Fibroblast of gingiva (primary cell): ENCODE measurements at regions not wholly inside any gene's neighbourhood (a gene's known extent, or its start where the extent isn't known, plus 50 kb on each side); places are given as distances from the start of the nearest gene placed in this dataset.
"Not testable (repeated sequence)": the region's sequence is repeated elsewhere in the genome, so short reads cannot be mapped to it uniquely, and the experiment has no call there.

Experiments
- DNase-seq: peaks from one replicate; pipeline ENCODE4 v3.0.0-alpha.2; 2011; ENCODE audit warnings: low read depth

GRCh38 chr6:939526-940252 is 246.8 kb upstream of the EXOC2 start:
- DNase-seq: no peak

DNA sequence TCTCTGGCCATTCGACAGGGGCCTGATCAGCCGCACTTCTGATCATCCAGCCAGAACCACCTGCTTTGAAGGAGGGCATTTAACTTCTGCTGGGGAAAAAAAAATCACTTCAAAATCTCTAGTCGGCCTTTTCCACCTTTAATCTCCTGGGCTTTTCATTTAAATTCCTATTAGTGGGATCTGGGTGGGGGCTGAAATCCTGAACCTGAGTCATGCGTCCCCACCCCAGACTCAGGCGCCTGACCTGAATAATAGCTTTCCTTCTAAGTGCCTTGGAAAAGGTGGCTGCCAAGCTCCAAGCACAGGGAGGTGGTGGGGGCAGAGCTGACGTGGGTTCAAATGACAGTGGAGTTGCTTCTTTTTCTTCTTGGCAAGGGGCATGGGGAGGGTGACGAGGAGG is 246.0 kb upstream of the EXOC2 start:
- DNase-seq: no peak

- DNase-seq: no peak
Measured at GRCh38 chr6:938271-938905, 245.4 kb upstream of the EXOC2 start.

GRCh38 chr6:935582-935981 is 242.6 kb upstream of the EXOC2 start:
- no peak for DNase-seq

GRCh38 chr6:934686-935085 is 241.7 kb upstream of the EXOC2 start:
- no peak for DNase-seq

DNA sequence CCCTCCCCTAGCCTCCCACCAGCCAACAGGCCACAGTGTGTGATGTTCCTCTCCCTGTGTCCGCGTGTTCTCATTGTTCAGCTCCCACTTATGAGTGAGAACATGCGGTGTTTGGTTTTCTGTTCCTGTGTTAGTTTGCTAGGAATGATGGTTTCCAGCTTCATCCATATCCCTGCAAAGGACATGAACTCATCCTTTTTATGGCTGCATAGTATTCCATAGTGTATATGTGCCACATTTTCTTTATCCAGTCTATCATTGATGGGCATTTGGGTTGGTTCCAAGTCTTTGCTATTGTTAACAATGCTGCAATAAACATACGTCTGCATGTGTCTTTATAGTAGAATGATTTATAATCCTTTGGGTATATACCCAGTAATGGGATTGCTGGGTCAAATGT is 239.0 kb upstream of the EXOC2 start:
- not testable (repeated sequence) for DNase-seq

DNA sequence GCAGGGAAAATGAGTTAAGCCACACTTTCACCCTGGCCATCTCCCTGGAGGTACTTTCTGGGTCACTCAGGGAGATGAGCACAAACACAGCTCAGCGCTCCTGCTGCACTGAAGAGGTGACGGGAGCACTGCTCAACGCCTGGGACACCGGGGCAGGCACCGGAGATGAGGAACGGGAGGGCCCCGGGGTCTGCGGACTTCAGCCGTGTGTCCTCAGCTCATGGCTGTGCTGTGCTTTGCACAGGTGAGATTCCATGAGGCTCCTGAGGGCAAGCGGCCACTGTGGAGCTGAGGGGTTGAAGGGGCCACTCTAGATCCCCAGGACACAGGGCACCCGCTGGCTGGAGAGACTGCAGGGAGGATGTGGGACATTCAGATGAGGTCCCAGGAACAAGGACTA is 234.2 kb upstream of the EXOC2 start:
- DNase-seq: no peak

DNA sequence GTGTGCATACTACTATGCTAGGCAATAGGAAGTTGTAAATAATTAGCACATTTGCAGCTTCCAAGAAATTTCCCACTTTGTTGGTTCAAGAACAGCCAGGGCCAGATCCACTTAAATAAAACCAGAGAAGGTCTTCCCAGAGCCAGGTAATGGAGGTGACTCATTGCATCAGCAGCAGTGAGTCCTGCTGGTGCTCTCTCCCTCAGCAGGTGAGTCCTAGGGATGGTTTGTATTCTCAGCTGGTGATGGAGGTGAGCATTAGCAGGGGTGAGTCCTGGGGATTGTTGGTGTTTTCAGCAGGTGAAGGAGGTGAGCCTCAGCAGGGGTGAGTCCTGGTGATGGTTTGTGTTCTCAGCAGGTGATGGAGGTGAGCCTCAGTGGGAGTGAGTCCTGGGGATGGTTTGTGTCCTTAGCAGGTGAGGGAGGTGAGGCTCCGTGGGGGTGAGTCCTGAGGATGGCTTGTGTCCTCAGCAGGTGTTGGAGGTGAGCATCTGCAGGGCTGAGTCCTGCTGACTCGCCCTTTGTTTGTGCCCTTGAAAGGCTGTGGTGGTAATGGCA is 232.8 kb upstream of the EXOC2 start:
- DNase-seq: no peak

DNA sequence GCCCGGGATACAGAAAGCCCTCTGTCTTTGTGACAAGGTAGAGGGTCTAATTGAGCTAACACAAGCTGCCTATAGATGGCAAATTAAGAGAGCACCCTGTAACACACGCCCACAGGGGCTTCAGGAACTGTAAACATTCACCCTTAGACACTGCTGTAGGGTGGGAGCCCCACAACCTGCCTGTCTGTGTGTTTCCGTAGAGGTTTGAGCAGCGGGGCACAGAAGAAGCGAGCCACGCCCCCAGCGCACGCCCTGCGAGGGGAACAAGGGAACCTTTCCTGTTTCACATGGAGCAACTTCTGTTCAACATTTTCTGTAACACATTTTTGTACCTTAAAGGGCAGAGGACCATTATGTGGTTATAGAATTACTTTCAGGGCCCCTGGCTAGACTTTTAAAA is 231.7 kb upstream of the EXOC2 start:
- no peak for DNase-seq

DNA sequence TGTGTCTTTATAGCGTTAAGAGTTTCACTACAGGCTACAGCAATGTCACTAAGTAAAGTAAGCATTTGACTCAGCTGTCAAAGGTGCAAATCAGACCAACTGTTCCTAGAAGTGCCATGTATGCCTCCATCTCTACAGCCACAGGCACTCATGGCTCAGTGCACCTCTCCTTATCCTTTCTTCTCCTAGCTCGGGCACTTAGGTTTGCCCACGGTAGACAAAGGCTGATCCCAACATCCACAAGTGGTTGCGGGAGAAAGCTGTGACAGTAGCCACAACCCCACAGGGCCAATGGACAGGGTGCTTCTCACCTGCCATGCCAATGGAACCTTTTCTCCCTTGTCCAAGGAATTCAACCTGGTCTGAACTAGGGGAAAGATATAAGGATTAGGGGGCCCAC is 228.5 kb upstream of the EXOC2 start:
- DNase-seq: no peak

- DNase-seq: no peak
Measured at GRCh38 chr6:920512-920911, 227.6 kb upstream of the EXOC2 start.

DNA sequence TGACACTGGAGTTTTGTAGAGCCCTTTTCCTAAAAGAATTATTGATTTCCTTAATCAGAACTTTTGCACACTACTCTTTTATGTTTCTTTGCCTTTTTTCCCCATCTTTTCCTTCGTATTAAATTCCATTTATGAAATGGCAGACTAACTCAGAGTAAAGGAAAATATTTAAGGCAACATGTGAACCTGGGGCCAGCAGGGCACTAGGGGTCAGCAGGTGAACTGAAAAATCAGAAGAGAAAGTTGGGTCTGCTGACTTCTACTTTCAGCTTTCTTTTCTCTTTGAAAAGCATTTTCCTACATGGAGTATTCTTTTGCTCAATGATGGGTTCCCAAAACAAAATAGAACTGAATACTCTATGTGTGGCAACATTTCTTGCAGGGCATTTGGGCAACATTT is 226.6 kb upstream of the EXOC2 start:
- DNase-seq: no peak

- no peak for DNase-seq
Measured at GRCh38 chr6:917939-918338, 225.0 kb upstream of the EXOC2 start.

- DNase-seq: no peak
Measured at GRCh38 chr6:917296-917695, 224.4 kb upstream of the EXOC2 start.

GRCh38 chr6:916131-916530 is 223.2 kb upstream of the EXOC2 start:
- no peak for DNase-seq

DNA sequence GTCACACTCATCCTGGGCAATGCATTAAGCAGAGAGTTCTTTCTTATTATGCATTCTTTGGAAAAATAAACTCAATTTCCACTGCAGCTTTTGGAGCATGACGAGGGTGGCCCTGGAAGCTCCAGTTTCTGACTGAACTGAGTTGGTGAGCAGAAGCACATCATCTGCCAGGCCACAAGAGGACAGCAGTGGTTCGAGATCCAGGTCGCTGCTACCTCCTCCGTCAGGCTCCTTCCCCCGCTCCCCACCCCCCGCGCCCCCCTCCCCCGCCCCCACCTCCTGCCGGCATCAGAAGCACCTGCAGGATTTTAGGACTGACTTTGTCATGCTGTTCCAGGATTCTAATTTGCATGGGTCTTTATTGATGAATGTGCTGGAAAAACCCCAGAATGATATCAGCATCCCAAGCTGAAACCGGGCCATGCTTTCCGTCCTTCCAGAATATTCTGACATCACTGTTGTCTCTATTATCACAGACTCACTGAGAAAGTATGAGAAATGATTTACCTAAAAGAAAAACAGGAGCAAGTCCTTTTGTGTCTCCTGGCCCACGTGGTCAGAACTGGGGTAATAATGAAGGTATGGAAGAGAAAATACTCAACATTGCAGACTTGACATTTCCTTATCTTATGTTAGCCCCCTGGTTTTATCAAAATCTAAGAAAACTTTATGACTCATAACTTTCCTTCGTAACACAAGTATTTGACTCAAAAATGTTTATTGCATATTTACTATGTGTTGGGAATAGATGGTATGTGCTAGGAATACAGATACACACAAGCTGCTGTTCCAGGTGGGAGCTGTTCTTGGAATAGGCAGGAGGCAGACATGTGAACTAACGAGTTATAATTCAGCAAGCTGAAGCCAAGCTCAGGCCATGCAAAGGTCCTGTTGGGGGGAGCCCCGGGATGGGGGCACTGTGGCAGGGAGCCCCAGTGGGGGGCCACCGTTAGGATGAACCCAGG is 220.2 kb upstream of the EXOC2 start:
- peak; percentile 64 for DNase-seq

GRCh38 chr6:907928-908327 is 215.0 kb upstream of the EXOC2 start:
- no peak for DNase-seq

- DNase-seq: peak; percentile 23
Measured at GRCh38 chr6:906920-907319, 214.0 kb upstream of the EXOC2 start.

- DNase-seq: no peak
Measured at GRCh38 chr6:905556-905955, 212.6 kb upstream of the EXOC2 start.

GRCh38 chr6:904994-905393 is 212.1 kb upstream of the EXOC2 start:
- no peak for DNase-seq

DNA sequence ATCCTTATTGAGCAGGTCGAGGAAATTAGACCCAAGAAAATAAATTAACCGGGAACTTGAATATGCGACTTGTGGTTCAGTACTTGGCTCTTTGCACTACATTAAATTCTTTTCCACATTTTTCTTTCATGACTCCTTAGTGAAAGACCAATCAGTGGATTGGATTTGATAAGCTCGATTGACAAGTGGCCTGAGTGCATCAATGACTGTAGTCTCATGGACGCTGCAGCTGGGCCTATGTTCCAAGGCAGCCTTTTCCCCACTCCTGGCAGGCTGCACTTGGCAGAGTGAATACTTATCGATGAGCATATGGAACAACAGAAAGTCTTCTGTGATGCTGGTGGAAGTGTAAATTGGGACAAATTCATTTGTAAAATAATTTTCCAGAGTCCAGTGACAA is 210.8 kb upstream of the EXOC2 start:
- DNase-seq: peak; percentile 31

DNA sequence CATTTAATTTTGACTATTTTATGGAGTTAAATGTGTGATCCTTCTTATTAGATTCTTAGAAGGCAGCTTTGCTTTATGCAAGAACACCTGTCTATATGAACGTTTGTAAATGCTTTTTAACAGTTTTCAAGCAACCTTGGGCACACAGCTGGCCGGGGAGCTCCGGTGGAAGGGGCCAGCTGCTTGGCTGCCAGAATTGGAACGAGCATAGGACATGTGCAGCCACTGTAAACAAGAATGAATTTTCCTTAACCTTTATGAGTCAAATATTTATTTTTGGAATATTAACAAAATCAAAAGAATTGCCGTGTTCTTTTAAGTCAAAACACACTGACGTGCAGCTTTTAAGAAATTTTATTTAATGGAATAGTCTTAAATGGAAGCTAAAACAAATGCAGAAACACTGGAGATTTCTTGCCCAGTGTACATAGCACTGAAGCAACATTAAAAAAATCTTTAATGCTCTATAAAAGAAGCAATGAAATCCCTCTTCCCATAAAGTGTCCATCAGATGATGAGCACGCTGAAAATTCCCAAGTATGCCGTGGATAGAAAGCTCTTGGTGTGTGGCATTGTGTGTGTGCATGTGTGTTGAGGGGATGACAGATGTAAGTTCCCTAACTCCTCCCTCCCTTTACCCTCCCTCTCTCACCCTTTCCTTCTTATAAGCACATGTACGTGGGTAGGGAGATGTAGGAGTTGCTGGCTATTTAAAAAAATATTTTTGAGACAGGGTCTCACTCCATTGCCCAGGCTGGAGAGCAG is 208.9 kb upstream of the EXOC2 start:
- DNase-seq: peak; percentile 29
